GM12864 (cell line): ENCODE measurements at regions not wholly inside any gene's neighbourhood (a gene's known extent, or its start where the extent isn't known, plus 50 kb on each side); places are given as distances from the start of the nearest gene placed in this dataset.
"Not testable (repeated sequence)": the region's sequence is repeated elsewhere in the genome, so short reads cannot be mapped to it uniquely, and the experiment has no call there.

ENCODE experiments used
- DNase-seq: peaks from one replicate; pipeline ENCODE4 v3.0.0-alpha.2; 2011; ENCODE audit warnings: low read depth
- H3K4me3 ChIP-seq: 2 replicates; pipeline ENCODE4 v1.5.1; 2011; ENCODE audit warnings: mild to moderate bottlenecking, low read depth, low read length, control low read depth
- TF ChIP-seq, protein P1 (sequence below): IDR thresholded peaks from 2 replicates; pipeline ENCODE4 v1.5.1; 2011; ENCODE audit warnings: low read depth, mild to moderate bottlenecking, moderate library complexity, low read length, control low read depth, inconsistent platforms; ENCODE audit errors: missing control alignments

- no peak overlapping the region for H3K4me3 ChIP-seq
- no peak for DNase-seq
- TF ChIP-seq, protein P1, sequence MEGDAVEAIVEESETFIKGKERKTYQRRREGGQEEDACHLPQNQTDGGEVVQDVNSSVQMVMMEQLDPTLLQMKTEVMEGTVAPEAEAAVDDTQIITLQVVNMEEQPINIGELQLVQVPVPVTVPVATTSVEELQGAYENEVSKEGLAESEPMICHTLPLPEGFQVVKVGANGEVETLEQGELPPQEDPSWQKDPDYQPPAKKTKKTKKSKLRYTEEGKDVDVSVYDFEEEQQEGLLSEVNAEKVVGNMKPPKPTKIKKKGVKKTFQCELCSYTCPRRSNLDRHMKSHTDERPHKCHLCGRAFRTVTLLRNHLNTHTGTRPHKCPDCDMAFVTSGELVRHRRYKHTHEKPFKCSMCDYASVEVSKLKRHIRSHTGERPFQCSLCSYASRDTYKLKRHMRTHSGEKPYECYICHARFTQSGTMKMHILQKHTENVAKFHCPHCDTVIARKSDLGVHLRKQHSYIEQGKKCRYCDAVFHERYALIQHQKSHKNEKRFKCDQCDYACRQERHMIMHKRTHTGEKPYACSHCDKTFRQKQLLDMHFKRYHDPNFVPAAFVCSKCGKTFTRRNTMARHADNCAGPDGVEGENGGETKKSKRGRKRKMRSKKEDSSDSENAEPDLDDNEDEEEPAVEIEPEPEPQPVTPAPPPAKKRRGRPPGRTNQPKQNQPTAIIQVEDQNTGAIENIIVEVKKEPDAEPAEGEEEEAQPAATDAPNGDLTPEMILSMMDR, result no peak
Observed at GRCh38 chr16:5309946-5310611, 212.5 kb upstream of the EEF2KMT start.

DNA sequence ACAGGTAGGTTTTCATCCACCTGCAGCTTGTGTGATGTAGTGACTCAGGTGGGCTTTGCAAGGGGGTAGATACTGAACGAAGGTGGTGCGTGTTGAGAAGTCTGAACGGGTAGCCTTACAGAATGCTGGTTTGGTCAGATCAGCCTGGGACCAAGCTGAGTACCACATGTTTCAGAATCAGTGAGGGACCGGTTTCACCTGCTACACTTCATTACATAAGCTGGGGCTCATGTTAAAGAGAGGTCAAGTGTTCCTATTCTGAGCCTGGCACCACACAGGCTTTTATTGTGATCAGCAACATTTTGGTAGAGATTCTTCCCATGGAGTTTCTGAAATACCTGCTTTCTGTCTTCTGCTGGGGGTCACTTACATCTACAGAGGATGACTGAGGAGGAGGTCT is 207.4 kb upstream of the EEF2KMT start:
- DNase-seq, result no peak
- H3K4me3 ChIP-seq, result no peak overlapping the region
- TF ChIP-seq, protein P1, result no peak

GRCh38 chr16:5302372-5303114 is 204.9 kb upstream of the EEF2KMT start:
- no peak overlapping the region for H3K4me3 ChIP-seq
- TF ChIP-seq, protein P1, result no peak
- DNase-seq, result no peak

GRCh38 chr16:5298202-5298601 is 200.6 kb upstream of the EEF2KMT start:
- DNase-seq, result no peak
- no peak overlapping the region for H3K4me3 ChIP-seq
- TF ChIP-seq, protein P1, result no peak

GRCh38 chr16:5296176-5296575 is 198.6 kb upstream of the EEF2KMT start:
- TF ChIP-seq, protein P1, result no peak
- no peak overlapping the region for H3K4me3 ChIP-seq
- DNase-seq, result no peak

GRCh38 chr16:5295304-5295703 is 197.7 kb upstream of the EEF2KMT start:
- H3K4me3 ChIP-seq, DNase-seq: not testable (repeated sequence)

GRCh38 chr16:5282152-5282551 is 184.6 kb upstream of the EEF2KMT start:
- DNase-seq, H3K4me3 ChIP-seq: not testable (repeated sequence)

GRCh38 chr16:5257462-5257861 is 159.9 kb upstream of the EEF2KMT start:
- H3K4me3 ChIP-seq, result no peak overlapping the region
- TF ChIP-seq, protein P1, result no peak
- DNase-seq, result no peak
